HG03066 (cell line): ENCODE measurements at regions not wholly inside any gene's neighbourhood (a gene's known extent, or its start where the extent isn't known, plus 50 kb on each side); places are given as distances from the start of the nearest gene placed in this dataset.
"Not testable (repeated sequence)": the region's sequence is repeated elsewhere in the genome, so short reads cannot be mapped to it uniquely, and the experiment has no call there.

ENCODE experiments used
- ATAC-seq: cut with Tn5 transposase; IDR thresholded peaks from one replicate; pipeline ENCODE4 v1.9.1; 2021; ENCODE audit warnings: low read depth; ENCODE audit not compliant: unreplicated experiment

- no peak for ATAC-seq
Measured at GRCh38 chr14:49250517-49250916, 335.7 kb downstream of the RPS29 start.

DNA sequence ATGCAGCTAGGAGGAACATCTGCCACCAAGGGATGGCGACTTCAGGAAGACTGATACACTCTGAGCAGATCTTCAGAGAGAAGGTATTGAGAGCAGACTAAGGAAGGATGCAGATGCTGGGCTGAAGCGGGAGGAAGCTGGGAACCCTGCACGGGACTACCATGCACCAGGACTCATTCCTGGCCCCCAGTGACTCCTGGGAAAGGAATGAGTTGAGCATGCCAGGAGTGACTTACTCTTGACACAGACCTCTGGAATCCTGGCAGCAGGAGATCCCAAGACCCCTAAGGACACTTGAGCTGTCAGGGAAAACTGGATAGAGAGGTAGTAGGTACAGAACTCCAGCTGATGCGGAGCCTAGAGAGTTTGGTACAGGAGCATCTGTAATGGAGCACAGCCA lies 336.1 kb downstream of the RPS29 start:
- ATAC-seq, result no peak

DNA sequence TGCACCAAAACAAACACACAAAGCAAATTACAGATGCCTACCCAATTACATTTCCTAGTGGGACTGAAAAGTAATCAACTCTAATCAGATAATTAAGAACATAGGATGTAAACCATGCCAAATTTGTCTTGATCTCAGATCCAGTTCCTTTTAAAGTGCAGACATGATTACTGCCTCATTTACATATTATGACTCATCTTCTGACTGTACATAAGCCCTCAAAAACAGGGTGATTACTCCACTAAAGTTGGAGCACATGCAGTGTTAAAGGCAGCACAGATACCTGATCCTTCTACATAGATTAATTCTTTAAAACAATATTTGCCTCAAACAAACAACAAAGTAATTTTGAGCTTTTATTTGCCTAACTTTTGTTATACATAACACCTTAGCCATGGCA lies 337.2 kb downstream of the RPS29 start:
- ATAC-seq, result no peak

GRCh38 chr14:49243777-49244176 lies 342.4 kb downstream of the RPS29 start:
- ATAC-seq, result not testable (repeated sequence)

GRCh38 chr14:49240383-49240782 lies 345.8 kb downstream of the RPS29 start:
- ATAC-seq, result no peak

DNA sequence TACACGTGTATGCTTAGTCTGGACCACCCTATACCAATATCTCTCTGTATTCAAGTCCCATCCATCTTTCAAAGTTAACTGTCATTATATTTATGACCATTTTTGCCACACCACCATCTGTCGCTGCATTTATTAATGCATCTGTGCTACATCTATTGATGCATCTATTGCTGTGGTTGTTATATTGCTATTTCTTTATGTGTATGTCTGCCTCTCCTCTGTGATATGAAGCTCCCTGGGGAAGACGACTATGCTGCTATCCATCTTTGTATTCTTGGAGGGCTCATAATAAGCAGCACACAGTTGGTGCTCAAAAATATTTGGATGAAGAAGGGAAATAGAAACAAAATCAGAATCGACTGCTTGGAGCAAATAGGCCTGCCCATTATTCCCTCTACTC lies 357.6 kb downstream of the RPS29 start:
- no peak for ATAC-seq

- no peak for ATAC-seq
Measured at GRCh38 chr14:49221316-49221715, 364.9 kb downstream of the RPS29 start.

GRCh38 chr14:49220492-49220891 lies 365.7 kb downstream of the RPS29 start:
- no peak for ATAC-seq

DNA sequence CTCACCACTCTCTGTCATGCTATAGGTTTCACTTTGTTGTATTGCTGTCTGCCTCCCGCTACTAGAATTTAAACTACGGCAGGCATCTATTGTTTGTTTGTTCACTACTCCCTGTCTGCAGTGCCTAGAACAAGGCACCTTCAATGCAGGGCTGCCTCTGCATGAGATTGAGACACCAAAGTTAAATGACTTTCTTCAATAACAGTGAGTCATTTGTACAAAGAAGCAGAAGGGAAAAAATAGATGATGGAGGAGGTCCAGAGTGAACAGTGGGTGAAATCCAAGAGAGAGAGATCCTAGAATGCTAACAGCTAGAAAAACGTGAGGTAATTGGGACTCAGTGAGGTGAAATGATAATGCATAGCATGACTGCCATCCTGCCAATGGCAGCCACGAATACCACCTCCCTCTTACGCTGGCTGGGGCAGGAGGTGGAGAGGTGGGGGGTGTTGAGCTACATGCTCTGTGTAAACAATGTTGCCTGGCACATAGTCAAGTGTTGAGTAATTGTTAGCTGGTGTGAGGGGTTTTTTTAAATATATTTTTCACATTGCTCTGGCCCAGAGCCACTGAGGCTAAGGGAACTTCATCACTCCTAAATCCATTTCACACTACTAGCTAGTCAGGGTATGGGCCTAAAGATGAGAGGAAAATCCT lies 367.6 kb downstream of the RPS29 start:
- ATAC-seq, result no peak

- ATAC-seq, result no peak
Measured at GRCh38 chr14:49212721-49213120, 373.5 kb downstream of the RPS29 start.

DNA sequence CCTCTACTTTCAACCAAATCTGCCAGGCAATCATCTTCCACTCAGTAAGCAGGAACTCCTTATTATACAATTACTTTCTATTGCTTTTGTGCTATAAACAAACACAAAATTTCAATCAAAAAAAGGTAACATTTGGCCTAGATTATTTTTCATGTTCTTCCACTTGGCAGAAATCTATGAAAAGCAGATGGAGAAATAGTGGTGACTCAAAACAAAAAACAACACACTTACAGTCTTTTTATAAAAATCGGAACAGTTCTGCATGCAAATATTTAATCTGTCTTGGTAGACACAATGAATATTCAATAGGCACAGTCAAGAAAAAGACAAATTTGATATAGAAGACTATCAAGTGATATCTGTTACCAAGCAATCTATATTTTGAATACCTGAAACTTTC lies 376.8 kb downstream of the RPS29 start:
- ATAC-seq, result no peak

- ATAC-seq, result no peak
Measured at GRCh38 chr14:49206828-49207227, 379.4 kb downstream of the RPS29 start.

GRCh38 chr14:49203676-49204075 lies 382.5 kb downstream of the RPS29 start:
- ATAC-seq, result no peak

- no peak for ATAC-seq
Measured at GRCh38 chr14:49199159-49199558, 387.0 kb downstream of the RPS29 start.

DNA sequence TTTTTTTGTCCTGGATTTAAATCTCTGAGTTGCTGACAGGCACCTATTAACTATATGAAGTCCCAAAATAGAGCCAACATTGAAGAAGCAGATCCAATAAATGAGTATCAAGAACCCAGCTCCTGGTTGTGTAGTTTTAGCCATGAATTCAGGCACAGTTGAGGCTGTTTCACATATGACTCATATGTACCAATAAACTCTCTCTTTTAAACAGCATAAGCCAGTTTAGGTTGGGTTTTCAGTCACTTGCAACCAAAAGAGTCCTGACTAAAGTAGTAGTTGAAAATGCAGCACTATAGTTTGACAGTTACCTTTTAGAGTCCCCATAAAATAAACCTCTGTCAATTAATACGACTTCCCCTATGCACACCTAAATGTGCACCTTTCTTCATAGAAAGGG lies 389.9 kb downstream of the RPS29 start:
- ATAC-seq, result no peak

DNA sequence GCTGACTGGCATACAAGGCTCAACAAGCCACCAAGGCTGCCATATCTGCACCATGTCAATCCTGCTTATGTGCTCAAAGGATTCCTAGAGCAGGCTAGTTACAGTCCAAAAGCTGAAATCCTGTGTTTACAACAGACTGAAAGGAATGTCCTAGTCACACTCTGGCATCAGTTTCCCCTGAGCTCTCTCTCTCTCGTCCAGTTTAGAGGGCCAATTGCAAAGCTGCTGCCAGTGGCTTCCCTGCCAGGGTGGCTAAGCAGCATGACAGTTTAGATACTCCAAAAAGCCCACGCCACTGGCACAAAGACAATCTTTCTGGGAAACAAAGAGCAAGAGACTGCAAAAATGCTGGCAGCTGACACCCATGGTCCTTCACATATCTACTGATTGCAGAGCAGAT lies 392.1 kb downstream of the RPS29 start:
- no peak for ATAC-seq

GRCh38 chr14:49193332-49194065 lies 392.7 kb downstream of the RPS29 start:
- ATAC-seq, result peak; percentile 91

- no peak for ATAC-seq
Measured at GRCh38 chr14:49191380-49191779, 394.8 kb downstream of the RPS29 start.

- no peak for ATAC-seq
Measured at GRCh38 chr14:49189375-49189774, 396.8 kb downstream of the RPS29 start.

GRCh38 chr14:49187799-49188198 lies 398.4 kb downstream of the RPS29 start:
- ATAC-seq, result no peak

DNA sequence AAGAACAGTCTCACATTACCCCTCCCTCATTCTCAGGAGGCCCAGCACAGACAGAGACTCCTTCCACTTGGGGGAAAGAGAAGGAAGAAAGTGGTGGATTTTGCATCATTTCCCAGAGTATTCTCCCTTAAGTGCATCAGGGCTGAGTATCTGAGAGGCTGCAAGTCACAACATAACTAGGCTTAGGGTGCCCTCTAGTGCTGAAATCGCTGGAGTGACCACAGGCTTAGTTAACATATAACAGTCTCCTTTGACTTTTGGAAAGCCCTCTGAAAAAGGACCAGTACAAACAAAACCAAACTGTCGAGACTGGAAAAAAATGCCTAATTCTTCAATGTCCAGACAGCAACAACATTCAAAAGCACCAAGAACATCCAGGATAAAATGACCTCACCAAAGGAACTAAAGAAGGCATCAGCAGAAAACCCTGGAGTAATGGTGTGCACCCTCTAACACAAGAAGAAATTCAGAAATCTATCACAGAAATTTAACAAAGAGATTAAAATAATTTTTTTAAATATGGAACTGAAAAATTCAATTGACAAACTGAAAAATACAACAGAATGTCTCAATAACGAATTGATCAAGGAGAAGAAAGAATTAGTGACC lies 412.3 kb downstream of the RPS29 start:
- peak; percentile 97 for ATAC-seq

- no peak for ATAC-seq
Measured at GRCh38 chr14:49164074-49164473, 422.1 kb downstream of the RPS29 start.
